Progenitor cell of endocrine pancreas (in vitro differentiated cells): ENCODE measurements at regions not wholly inside any gene's neighbourhood (a gene's known extent, or its start where the extent isn't known, plus 50 kb on each side); places are given as distances from the start of the nearest gene placed in this dataset.

Experiments
- DNase-seq: peaks from one replicate; pipeline ENCODE4 v3.0.0; 2021; ENCODE audit warnings: low spot score; ENCODE audit not compliant: unreplicated experiment
- H3K27ac Mint-ChIP-seq: 2 replicates; pipeline ENCODE4 v1.8.0; 2021; ENCODE audit warnings: mild to moderate bottlenecking, moderate library complexity, mixed read lengths
- H3K27me3 Mint-ChIP-seq: 2 replicates; pipeline ENCODE4 v1.8.0; 2021; ENCODE audit warnings: mixed read lengths
- H3K36me3 Mint-ChIP-seq: 2 replicates; pipeline ENCODE4 v1.8.0; 2022; ENCODE audit warnings: mixed read lengths; ENCODE audit not compliant: insufficient read depth
- H3K4me1 Mint-ChIP-seq: 2 replicates; pipeline ENCODE4 v1.8.0; 2021; ENCODE audit warnings: low read depth, mixed read lengths
- H3K4me3 Mint-ChIP-seq: 2 replicates; pipeline ENCODE4 v1.8.0; 2021; ENCODE audit warnings: low read depth, mild to moderate bottlenecking, moderate library complexity, mixed read lengths
- H3K9me3 Mint-ChIP-seq: 2 replicates; pipeline ENCODE4 v1.8.0; 2021; ENCODE audit warnings: low read depth, mixed read lengths
- CTCF ChIP-seq: fragments of 200-600 bp; sonication (generic); IDR thresholded peaks from one replicate; pipeline ENCODE4 v1.5.0; 2021; ENCODE audit warnings: antibody characterized with exemption, mild to moderate bottlenecking; ENCODE audit not compliant: unreplicated experiment

GRCh38 chr22:42330170-42330569, 59.7 kb upstream of the TCF20 start:
- DNase-seq: no peak
- no peak for TF ChIP-seq CTCF
- Mint-ChIP-seq H3K27ac (no peak overlapping the region), H3K27me3 (peaks cover 8% of the 10 kb centered on the region), H3K4me1 (no peaks in the 10 kb centered on the region), H3K4me3 (no peak overlapping the region), H3K9me3 (no peaks in the 10 kb centered on the region), H3K36me3 (no peaks in the 10 kb centered on the region)

GRCh38 chr22:42329504-42329903, 59.1 kb upstream of the TCF20 start:
- H3K4me3 Mint-ChIP-seq: no peak overlapping the region
- no peak overlapping the region for H3K27ac Mint-ChIP-seq
- no peaks in the 10 kb centered on the region for H3K4me1 Mint-ChIP-seq
- no peak for DNase-seq
- peaks cover 2% of the 10 kb centered on the region for H3K9me3 Mint-ChIP-seq
- no peak for TF ChIP-seq CTCF
- peaks cover 9% of the 10 kb centered on the region for H3K27me3 Mint-ChIP-seq
- no peaks in the 10 kb centered on the region for H3K36me3 Mint-ChIP-seq

- Mint-ChIP-seq H3K27ac (no peak overlapping the region), H3K9me3 (peaks cover 3% of the 10 kb centered on the region), H3K27me3 (peaks cover 10% of the 10 kb centered on the region), H3K4me1 (no peaks in the 10 kb centered on the region), H3K36me3 (no peaks in the 10 kb centered on the region), H3K4me3 (no peak overlapping the region)
- DNase-seq: no peak
- TF ChIP-seq CTCF: no peak
Measured at GRCh38 chr22:42328784-42329145, 58.3 kb upstream of the TCF20 start.

GRCh38 chr22:42328130-42328783, 57.8 kb upstream of the TCF20 start:
- H3K27ac Mint-ChIP-seq: no peak overlapping the region
- no peak overlapping the region for H3K4me3 Mint-ChIP-seq
- TF ChIP-seq CTCF: no peak
- DNase-seq: no peak
- H3K4me1 Mint-ChIP-seq: no peaks in the 10 kb centered on the region
- H3K27me3 Mint-ChIP-seq: peaks cover 10% of the 10 kb centered on the region
- H3K9me3 Mint-ChIP-seq: peaks cover 3% of the 10 kb centered on the region
- no peaks in the 10 kb centered on the region for H3K36me3 Mint-ChIP-seq

GRCh38 chr22:42327462-42328129, 57.1 kb upstream of the TCF20 start:
- Mint-ChIP-seq H3K4me3 (no peak overlapping the region), H3K4me1 (no peaks in the 10 kb centered on the region), H3K27ac (no peak overlapping the region), H3K9me3 (peaks cover 3% of the 10 kb centered on the region), H3K27me3 (peaks cover 10% of the 10 kb centered on the region), H3K36me3 (no peaks in the 10 kb centered on the region)
- DNase-seq: no peak
- TF ChIP-seq CTCF: no peak
